CD4-positive, alpha-beta T cell treated with Interleukin-2 at 100 ng/mL for 4 hours (primary cell): ENCODE measurements at regions not wholly inside any gene's neighbourhood (a gene's known extent, or its start where the extent isn't known, plus 50 kb on each side); places are given as distances from the start of the nearest gene placed in this dataset.
"Not testable (repeated sequence)": the region's sequence is repeated elsewhere in the genome, so short reads cannot be mapped to it uniquely, and the experiment has no call there.

Experiments used
- DNase-seq: peaks from one replicate; pipeline ENCODE4 v3.0.0-alpha.2; 2020; ENCODE audit warnings: low spot score

- DNase-seq, result no peak
These were observed 395.8 kb downstream of the NPIPA8 start for GRCh38 chr16:17940584-17941364.

GRCh38 chr16:17939723-17940122, 396.8 kb downstream of the NPIPA8 start:
- no peak for DNase-seq

GRCh38 chr16:17939122-17939536, 397.4 kb downstream of the NPIPA8 start:
- DNase-seq, result no peak

GRCh38 chr16:17938546-17938945, 398.0 kb downstream of the NPIPA8 start:
- no peak for DNase-seq

- no peak for DNase-seq
These were observed 399.7 kb downstream of the NPIPA8 start for GRCh38 chr16:17936766-17937402.

- no peak for DNase-seq
These were observed 406.3 kb downstream of the NPIPA8 start for GRCh38 chr16:17930280-17930679.

GRCh38 chr16:17926866-17927399, 409.6 kb downstream of the NPIPA8 start:
- no peak for DNase-seq

GRCh38 chr16:17926461-17926860, 410.1 kb downstream of the NPIPA8 start:
- DNase-seq, result no peak

GRCh38 chr16:17925761-17926160, 410.8 kb downstream of the NPIPA8 start:
- no peak for DNase-seq

- peak; percentile 46 for DNase-seq
These were observed 415.1 kb downstream of the NPIPA8 start for GRCh38 chr16:17921357-17921978.

GRCh38 chr16:17917316-17918019, 419.1 kb downstream of the NPIPA8 start:
- no peak for DNase-seq

- no peak for DNase-seq
These were observed 420.7 kb downstream of the NPIPA8 start for GRCh38 chr16:17915791-17916190.

- DNase-seq, result no peak
These were observed 422.4 kb downstream of the NPIPA8 start for GRCh38 chr16:17914168-17914567.

GRCh38 chr16:17911578-17911977, 425.0 kb downstream of the NPIPA8 start:
- not testable (repeated sequence) for DNase-seq

- not testable (repeated sequence) for DNase-seq
These were observed 429.9 kb downstream of the NPIPA8 start for GRCh38 chr16:17906626-17907025.

- no peak for DNase-seq
These were observed 430.5 kb upstream of the XYLT1 start for GRCh38 chr16:17901309-17901708.

- DNase-seq, result no peak
These were observed 428.4 kb upstream of the XYLT1 start for GRCh38 chr16:17899141-17899540.

- no peak for DNase-seq
These were observed 417.2 kb upstream of the XYLT1 start for GRCh38 chr16:17887963-17888362.

- DNase-seq, result no peak
These were observed 415.0 kb upstream of the XYLT1 start for GRCh38 chr16:17885659-17886207.

- no peak for DNase-seq
These were observed 407.1 kb upstream of the XYLT1 start for GRCh38 chr16:17877821-17878360.

- no peak for DNase-seq
These were observed 396.2 kb upstream of the XYLT1 start for GRCh38 chr16:17866996-17867395.
